GM12872 (cell line): ENCODE measurements at regions not wholly inside any gene's neighbourhood (a gene's known extent, or its start where the extent isn't known, plus 50 kb on each side); places are given as distances from the start of the nearest gene placed in this dataset.

Source experiments
- CTCF ChIP-seq: IDR thresholded peaks from 3 replicates; pipeline ENCODE4 v1.5.1; 2011; ENCODE audit warnings: low read depth, mild to moderate bottlenecking, low read length, moderate library complexity; ENCODE audit not compliant: insufficient read depth

GRCh38 chrX:80335062-80335830 lies 85.0 kb upstream of the TENT5D start:
- no peak for TF ChIP-seq CTCF

GRCh38 chrX:80354966-80355465 lies 65.2 kb upstream of the TENT5D start:
- no peak for TF ChIP-seq CTCF
